ENCODE measurements at regions not wholly inside any gene's neighbourhood (a gene's known extent, or its start where the extent isn't known, plus 50 kb on each side); places are given as distances from the start of the nearest gene placed in this dataset.

DNA sequence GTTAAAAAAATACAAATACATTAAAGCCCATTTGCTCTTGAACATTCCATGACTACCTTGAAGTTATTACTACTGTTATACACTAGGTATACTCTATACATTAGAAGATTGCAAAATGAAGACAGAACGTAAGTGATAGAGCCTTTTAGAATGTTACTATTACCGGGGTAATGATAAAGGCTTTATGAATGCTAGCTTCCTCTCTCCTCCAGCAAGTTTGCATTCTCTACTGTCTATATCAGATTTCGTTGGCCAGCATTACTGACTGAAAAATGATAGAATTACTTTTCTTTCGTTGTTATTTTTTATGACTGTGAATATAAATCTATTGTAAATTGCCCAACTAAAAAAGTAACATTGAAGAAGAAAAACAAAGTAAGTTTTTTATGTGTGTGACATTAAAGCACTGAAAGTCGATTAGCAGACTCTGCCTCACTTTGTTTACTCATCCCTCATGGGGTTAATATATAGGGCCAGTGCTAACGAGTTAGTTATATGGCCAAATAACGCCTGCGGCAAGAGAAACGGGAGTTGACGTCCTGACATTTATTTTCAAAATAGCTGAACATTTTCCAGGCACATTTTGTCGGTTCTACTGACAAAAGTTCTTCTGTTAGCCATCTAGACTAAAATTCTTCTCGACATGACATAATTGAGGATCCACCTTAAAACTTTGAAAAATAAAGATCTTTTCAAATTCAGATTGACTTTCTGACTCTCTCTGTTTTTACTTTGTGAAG lies 163.8 kb upstream of the KITLG start:
- TF ChIP-seq POLR2AphosphoS5 (IDR thresholded peaks at IDR 0.05; ENCODE audit: borderline replicate concordance, low read depth, low read length) (no peak), EZH2 (IDR thresholded peaks at IDR 0.05) (no peak)

Data from SK-N-MC (cell line).